HG03565 (cell line): ENCODE measurements at regions not wholly inside any gene's neighbourhood (a gene's known extent, or its start where the extent isn't known, plus 50 kb on each side); places are given as distances from the start of the nearest gene placed in this dataset.
"Not testable (repeated sequence)": the region's sequence is repeated elsewhere in the genome, so short reads cannot be mapped to it uniquely, and the experiment has no call there.

Experiments used
- ATAC-seq: cut with Tn5 transposase; IDR thresholded peaks from one replicate; pipeline ENCODE4 v1.9.1; 2021; ENCODE audit warnings: mild to moderate bottlenecking, moderate library complexity; ENCODE audit not compliant: unreplicated experiment

DNA sequence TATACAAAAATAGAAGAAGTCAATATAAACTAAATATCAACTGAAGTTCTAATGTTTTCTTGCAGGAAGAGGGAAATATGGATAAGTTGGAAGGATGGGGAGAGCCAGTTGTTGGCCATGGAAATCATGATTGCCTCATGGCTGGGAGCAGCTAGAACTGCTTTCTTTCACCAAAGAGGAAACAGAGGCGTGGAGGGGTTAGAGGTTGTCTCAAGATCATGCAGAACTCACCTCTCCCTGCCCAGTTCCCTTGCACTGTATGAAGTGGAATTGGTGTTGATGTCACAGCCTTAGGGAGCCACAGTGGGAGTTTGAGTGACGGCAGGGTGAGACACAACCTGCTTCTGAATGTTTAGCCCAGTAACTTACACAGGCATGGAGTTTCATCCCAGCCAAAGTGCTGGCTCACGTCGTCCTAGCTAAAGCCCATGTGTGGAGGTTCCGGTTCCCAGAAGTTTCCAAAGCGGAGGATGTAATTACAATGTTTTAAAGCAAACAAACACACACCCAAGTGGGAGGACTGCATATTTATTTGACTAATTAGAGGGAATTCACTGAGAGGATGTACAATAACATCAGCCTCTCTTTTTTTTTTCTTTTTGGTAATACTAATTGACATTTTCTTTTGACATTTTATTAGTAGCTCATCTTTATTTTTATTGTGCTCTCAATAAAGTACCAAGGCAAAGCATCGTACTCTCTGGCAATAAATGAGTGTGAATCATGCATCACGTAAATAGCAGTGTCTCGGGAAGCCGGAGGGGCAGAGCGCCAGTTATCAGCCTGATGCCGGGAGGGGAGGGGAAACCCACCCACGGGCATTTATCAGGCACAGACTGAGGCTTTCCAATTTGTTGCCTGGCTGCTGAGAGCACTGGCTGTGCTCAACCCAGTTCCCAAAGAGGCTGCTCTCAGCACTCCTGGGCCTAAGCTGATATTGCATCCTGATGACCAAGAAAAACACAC is 118.7 kb upstream of the CDH5 start:
- no peak for ATAC-seq

DNA sequence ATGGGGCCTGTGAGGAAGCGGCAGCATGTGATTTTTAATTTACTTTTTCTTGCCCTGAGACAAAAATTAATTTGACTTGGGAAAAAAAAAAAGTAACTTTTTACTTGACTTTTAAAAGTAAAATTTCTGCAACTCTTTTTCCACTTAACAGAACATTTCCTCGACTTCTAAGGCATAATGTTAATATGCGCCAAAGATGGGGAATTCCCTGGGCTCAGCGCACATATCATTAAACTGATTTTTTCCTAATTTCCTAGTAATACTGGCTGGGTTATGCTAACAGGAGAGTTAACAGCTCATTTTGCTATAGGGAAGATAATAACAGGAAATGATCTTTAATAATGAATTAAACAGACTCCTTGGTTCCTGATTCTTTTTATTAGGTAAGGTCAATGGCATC is 120.6 kb upstream of the CDH5 start:
- ATAC-seq, result no peak

DNA sequence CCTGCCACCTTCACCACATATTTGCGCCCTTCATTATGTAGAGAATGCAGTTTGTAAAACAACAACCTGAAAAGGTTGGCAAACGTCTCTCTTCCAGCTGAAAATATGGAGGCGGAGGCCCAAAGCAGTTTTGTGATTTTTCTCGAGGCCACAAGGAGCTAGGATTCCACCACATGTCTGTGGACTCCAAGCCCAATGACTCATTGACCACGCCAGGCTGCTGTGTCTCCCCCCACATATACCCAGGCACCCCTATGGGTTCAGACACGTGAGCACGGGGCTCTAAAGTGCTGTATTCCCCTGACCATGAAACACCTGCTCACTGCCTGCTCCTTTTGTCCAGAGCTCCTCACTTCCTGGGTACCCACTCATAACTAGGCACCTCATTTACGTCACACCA is 121.4 kb upstream of the CDH5 start:
- no peak for ATAC-seq

DNA sequence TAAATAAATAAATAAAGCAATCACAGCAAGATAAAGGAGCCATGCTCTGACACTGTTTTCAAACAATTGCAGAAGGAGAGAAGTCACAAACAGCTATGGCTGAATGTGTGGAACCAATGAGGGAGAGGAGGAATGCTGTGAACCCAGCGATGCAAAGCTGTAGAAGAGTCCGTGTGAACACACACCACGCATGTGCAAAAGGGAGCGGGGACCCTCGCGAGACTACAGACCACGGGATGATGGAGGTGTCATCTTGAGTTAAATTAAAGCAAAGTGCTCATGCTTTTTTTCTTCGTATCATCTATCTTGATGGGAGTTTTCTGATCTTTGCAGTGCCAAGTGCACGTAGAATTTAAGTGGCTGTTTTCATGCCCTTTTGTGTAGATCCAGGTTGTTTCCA is 123.8 kb upstream of the CDH5 start:
- no peak for ATAC-seq

DNA sequence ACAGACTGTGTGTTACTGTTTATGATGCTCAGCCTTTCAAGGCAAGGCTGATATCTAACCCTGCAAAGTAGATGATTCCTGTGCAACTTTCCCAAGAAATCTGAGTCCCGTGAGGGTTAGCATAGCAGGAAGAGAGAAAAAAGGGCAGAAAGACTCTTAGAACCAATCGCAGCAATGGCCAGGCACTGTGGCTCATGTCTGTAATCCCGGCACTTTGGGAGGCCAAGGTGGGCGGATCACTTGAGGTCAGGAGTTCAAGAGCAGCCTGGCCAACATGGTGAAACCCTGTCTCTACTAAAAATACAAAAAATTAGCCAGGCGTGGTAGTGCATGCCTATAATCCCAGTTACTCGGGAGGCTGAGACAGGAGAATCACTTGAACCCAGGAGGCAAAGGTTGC is 124.3 kb upstream of the CDH5 start:
- ATAC-seq, result not testable (repeated sequence)

DNA sequence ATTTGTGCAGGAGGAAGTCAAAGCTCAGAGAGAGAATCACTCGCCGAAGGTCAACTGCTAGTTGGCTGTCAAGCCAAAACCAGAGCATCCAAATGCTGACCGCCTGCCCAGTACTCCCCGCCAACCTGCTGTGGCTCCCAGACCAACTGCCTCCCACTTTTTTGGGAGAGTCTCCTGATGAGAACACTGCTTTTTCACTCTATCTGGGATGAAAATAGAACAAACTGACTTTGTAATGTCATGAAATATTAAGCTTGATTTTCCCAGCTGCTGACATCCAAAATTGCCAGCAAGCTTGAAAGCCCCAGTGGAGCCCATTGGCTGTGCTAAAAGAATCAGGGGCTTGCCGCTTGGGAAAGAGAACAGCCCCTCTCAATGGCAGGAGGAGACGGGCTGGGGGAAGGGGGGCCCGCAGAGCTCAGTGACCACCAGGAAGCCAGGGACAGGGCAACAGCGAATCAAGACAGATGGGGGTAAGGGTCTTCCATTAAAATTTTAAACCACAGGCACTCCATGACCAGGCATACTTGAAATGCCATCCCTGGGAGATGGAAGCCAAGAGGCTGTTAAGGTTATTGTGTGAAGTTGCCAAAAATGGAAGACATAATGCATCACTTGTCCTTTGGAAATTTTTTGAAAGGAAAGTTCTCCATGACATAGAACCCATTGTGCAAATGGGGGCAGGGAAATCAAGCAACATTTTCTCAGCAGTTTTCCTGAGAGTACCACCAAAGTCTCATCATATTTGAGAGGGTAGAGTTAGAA is 125.7 kb upstream of the CDH5 start:
- no peak for ATAC-seq

DNA sequence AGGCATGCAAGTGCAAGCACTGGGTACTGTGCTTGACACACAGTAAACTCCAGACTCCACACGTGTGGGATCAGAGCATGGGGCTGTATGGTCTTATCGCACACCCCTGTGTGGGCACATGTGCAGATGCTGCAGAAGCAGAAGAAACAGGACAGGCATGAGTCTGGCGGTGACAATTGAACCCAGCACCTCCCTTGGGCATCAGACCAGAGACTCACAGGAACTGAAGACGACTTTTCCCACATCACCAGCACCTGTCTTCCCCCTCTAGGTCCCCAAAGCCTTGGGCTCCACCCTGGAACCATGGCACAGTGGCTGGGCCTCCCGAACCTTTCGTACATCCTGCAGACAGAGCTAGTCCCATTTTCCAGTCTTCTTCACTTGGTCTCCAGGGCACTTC is 126.4 kb upstream of the CDH5 start:
- no peak for ATAC-seq

DNA sequence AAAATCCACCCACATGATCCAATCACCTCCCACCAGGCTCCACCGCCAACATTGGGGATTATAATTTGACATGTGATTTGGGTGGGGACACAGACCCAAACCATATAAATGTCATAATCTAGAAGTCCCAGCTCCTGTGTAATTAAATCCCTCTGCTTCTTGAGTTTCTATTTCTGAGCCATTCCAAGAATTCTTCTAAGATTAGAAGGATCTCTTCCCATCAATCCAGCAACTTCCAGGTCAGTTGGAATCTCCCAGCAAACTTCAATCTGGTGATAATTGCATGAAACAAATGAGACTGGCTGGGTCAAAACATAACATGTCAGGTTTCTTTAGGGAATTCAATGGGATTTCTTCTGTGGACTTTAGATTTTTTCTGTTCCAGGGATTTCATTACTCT is 127.8 kb upstream of the CDH5 start:
- ATAC-seq, result no peak

DNA sequence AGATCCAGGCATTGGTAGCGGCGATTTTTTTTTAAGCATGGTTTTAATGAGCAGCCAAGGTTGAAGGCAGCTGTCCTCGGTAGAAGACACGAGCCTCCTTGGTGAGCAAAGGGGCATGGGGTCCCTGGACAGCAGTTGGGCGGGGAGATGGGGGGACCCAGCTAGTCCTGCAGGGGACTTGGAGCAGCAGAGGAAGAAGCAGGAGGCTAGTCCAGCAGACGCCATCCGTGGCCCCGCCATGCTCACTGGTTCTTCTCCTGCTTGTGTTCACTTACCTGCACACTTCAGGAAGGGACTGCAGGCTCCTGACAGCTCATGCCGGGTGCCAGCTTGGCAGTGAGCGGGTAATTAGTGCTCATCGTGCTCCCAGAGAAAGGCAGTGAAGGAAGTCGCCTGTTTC is 130.2 kb upstream of the CDH5 start:
- ATAC-seq, result no peak

DNA sequence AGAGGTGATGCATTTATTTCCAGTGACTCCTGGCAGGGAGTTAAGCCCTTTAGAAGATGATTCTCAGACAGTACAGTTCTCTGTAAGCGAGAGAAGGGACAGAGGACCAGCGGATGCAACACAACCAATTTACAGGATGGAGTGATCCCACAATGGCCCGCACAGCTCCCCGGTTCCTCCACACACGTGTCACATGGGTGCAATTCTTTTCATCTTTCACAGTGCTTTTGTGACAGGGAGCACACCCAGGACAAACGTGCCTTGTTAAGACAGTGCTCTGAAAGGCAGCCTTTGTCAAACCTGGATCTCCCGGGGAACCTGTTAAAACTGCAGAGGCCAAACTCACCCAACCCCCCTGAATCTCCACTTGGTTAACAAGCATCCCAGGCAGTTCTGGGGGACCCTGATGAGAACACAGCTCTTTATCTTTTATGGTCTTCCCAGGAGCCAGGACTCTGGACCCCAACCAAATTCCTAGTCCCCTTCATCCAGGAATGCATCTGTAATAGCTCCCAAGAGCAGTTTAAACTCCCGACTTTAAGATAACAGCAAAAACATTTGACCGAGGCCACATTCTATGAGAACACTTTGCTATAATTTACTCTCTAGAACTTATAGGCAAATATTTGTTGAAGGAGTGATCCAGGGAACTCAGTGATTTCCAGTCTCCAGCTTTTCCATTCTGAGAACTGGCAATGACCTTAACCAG is 134.9 kb upstream of the CDH5 start:
- no peak for ATAC-seq

DNA sequence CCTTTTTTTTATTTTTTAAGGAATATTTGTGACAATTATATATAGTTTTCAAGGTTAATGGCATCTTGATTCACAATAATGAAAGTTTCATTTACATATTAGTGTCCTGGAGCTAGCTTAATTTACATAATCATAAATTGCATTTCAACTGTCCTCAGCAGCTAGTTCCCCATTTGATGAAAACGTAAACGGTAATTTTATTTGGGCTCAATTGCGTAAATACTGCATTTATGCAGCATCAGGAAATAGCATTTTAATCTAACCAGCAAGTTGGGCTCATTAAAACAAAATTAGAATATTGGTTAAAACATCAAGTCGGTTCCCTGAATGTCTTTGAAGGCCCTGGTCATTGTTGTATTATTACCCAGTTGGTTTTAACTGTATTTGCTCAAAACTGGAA is 136.8 kb upstream of the CDH5 start:
- ATAC-seq, result no peak

DNA sequence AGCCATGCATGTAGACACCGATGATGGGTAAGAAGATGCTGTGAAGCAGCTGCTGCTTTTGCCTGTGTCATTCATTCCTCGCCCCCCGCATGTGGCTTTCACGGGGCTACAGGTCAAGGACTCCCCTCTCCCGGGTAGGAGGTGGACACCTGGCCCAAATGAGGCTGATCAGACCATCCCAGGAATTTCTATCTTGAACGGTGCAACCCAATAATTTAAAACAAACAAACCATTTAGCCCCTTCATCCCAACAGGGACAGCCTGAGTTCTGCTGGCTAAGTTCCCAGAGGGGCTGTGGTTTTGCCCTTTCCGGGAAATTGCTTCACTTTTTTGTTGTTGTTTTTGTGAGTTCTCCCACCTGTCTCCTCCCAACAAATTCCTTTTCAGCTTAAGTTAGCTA is 137.7 kb upstream of the CDH5 start:
- ATAC-seq, result no peak

DNA sequence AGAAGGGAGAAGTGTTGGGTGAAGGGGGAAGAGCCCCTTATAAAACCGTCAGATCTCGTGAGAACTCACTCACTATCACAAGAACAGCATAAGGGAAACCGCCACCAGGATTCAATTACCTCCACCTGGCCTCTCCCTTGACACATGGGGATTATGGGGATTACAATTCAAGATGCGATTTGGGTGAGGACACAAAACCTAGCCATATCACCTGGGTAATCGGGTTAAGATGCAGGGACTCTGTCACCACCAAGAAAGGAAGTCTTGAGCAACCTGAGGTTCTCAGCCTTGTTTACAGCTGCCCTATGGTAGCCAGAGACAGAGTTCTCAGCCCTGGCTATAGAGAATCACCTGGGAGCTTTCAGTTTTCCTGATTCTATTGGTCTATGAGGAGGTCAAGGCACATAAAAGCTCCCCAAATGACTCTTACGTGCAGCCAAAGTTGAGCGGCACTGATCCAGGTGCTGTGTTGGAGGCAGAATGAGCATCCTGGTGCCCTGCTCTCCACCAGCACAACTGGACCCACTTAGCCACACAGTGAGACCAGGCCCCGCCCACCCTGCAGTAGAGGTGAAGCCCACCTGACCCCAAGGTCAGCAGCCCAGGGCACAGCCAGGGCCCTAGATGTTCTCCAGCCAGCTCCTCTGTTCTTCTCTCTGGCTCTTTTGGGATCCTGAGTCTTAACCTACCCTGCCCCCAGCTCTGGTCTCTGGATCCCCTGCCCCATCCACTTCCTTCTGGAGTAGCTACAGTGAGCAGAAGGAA is 138.5 kb upstream of the CDH5 start:
- ATAC-seq, result no peak

DNA sequence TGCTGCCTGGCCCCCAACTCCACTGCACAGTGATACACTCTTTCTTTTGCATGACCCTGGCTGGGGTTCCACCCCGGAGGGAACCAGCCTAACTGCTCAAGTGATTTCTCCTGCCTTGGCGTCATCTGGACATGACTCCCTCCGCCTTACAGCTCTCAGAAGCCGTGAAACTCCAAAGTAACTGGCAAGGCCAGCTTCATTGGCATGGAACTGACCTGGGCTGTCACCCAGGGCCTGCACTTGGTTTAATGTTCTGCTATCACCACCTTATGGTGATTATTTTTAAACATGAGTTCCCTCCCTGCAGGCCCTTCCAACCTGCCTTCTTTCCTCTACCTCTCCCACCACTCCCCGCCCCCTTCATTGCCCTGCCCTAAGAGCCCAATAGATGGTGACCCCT is 139.7 kb upstream of the CDH5 start:
- no peak for ATAC-seq

DNA sequence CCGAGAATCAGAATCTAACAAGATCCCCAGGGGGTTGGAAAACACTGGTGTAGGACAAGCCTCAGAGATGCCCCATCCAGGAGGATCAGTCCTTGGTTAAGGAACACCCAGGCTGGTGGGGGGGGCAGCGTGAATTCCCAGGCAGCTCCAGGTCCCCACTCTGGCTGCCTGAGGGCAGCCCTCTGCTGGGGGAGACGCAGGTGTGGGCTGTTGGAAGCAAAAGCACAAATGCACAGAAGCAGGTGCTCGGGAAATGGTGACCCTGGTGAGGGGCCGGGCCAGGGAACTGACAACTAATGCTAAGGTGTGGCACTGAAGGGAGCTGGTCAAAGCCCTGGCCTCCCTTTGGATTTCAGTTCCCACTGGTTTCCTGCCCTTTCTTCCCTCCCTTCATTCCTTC is 140.8 kb upstream of the CDH5 start:
- no peak for ATAC-seq

DNA sequence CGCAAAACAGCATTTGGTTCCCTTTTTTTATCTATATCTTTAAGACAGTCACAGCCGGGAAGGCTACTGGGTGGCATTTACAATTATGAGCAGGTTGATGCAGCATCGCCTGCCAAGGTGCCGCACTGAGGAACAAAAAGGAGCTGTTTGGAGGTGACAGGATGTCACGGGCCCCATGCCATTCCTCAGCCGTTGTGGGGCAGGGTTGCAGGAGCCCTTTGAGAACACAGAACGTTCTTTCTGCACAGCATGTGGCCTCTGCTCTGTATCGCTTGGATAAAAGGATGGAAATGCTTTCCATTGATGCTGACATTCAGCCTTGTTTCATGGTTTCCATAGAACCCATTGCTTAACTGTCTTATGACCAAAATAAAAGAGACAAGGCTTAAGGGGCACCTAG is 141.9 kb upstream of the CDH5 start:
- ATAC-seq, result no peak

DNA sequence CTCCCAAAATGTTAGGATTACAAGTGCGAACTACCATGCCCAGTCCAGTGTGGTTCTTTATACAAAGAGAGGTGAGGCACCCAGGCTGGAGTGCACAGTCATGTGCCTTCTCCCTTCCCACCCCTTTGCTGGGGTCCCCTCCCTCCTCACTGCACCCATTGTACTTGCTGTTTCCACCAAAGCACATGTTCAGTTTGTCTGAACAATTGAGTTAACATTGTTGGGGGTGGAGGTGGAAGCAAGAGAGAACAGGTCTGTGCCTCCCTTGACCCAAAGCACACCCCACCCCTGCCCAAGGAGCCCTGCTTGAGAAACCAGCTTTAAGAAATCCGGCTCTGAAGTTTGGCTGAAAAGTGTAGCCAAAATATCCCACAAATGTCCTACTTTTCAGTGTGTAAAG is 142.3 kb upstream of the CDH5 start:
- no peak for ATAC-seq

DNA sequence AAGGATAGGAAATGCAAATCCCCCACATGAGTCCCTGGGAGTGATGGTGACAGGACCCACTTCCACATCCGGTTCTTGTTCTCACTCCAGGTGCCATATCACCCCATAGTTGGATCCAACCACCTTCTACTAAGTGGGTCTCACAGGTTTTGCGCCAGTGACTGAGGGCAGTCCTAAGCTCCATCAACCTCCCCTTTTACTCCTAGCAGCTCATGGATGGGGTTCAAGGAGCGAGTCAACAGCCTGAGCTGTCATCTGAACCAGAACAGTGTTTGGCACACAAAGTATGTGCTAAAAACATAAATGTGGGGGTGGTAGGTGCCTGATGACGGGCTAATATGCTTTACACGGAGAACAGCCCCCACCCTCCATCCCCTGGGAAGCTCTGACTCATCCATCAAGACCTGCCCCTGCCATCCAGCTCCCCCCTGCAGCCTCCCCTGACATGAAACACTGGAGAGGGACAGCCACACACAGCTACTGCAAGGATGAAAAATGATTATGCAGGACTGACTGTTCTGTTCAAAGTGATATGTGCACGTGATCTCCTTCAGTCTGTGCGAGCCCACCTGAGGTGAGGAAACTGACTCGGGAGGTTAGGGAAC is 143.2 kb upstream of the CDH5 start:
- no peak for ATAC-seq

DNA sequence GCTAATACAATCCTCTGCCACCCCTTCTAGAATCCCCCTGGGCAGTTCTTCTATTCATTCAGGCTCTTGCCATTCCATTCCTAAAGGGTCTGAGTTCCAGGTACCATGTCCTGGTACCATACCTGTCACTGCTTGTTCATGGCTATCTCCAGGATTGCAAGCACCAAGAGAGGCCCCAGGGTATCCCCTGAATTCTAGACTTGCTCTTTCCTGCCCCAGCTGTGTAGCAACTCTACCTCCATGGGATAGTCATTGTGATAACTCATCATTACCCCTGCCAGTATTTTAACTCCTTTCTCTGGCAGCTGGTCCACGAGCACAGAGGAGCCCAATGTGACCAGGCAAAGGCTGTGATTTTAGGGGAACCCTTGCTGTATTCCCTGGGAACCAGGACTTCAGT is 143.7 kb upstream of the CDH5 start:
- ATAC-seq, result no peak

DNA sequence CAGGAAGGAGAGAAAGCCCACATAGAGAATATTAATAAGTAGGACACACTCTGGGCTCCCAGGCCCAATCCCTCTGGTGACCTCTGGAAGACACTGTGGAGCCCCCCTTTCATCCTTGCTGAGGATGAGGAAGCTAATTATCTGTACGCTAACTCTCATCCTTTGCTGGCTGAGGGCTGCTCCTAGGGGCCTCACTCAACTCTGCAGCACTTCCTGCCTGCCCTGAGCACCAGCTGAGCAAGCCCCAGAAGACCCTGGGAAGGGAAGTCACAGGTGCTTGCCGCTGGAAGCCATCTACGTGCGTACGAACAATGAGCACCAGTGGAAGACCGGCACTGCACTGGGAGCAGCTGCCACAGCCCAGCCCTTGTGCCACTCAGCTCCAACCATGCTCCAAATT is 145.8 kb upstream of the CDH5 start:
- no peak for ATAC-seq
